A204.1 (cell line): ENCODE measurements at regions not wholly inside any gene's neighbourhood (a gene's known extent, or its start where the extent isn't known, plus 50 kb on each side); places are given as distances from the start of the nearest gene placed in this dataset.

Experiments used
- FAIRE-seq: peaks from 2 replicates; lab custom pipeline; 2012; peaks lifted over from hg19 to GRCh38; lab: Jason Lieb, UNC

DNA sequence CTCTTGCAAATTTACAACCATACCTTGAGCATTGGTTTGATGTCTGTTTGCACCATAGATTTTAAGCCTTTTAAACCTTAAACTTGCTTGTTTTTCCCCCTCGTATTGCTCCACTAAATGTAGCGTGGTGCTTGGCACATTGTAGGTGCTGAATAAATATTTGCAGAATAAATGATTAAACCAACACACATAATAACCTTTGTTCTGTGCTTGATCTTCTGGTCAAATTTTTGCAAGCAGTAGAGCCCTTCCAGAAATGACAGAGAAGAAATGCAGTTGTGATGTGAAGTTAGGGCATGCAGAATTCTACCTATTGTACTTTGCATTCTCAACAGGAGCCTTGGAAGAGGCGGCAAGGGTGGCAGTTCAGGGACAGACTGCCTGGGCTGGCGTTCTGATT lies 394.4 kb upstream of the TBX3 start:
- no peak for FAIRE-seq

DNA sequence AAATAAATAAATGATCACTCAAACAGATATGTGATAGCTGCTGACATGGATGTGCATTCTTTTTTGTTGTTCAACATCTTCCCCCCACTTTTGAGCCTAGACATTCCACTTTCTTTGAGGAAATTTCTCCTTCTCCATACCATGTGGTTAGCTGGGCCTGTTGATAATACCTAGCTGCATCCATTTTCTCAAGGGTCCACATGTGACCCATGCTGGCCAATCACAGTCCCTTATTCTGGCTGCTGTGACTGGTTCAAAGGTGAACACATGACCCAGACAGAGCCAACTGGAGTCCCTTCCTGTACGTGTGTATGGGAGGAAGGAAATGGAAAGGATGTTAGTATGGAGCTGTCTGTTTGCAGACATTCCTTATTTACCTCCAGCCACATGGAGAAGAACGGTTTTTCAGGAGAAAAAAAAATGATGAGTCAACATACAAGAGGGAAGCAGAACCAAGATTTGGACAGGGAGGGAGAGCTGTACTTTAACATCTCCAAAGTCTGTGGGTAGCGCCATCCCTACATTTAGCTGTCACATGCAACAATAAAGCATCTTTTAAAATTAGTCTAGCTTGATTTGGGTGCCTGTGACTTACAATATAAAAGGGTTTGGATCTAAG lies 391.7 kb upstream of the TBX3 start:
- no peak for FAIRE-seq

DNA sequence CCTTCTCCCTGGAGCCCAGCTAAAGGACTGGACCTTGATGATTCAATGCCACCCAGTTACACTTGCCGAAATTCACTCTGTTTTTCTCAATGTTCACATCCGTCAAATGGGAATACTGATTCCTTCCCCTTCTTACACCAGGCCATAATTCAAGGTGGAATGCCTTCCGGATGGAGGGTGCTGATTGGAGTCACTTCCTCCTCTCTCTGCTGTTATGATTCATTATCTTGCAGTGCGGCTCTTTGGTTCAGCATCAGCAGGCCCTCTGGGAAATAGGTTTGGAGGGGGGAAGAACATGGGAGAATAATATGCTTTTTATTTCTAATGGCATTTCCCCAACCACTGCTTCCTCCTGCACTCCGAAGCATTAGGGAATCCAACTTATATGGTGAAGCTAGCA lies 390.6 kb upstream of the TBX3 start:
- FAIRE-seq = no peak

DNA sequence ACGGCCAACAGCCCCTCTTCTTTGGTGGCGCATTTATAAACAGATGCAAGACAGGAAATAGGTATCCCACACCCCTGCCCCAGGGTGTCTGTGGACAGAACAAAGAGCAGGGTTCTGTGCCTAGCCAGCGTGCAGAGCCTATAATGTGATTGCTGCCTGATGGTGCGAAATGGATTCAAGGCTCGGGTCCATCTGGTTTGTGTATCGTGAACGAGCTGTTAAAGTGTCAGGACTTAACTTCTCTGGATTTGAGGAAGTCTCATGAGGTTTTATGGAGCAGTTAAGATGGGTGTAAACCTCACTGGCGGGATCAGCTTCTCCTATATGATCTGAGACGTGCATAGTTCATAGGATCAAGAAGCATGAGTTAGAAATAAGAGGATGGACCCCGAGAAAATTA lies 388.7 kb upstream of the TBX3 start:
- FAIRE-seq = no peak

DNA sequence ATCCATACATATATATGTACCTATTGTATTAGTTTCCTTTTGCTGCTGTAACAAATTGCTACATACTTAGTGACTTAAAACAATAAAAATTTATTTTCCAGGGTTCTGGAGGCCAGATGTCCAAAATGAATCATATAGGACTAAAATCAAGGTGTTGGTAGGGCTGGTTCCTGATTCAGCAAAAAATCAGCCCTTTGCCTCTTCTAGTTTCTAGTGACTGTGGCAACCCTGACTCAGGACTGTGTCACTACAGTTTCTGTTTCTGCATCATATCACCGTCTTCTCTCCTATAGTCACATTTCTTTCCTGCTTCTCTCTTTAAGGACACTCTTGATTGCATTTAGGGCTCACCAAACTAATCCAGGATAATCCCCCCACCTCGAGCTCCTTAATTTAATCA lies 386.3 kb upstream of the TBX3 start:
- FAIRE-seq = no peak

DNA sequence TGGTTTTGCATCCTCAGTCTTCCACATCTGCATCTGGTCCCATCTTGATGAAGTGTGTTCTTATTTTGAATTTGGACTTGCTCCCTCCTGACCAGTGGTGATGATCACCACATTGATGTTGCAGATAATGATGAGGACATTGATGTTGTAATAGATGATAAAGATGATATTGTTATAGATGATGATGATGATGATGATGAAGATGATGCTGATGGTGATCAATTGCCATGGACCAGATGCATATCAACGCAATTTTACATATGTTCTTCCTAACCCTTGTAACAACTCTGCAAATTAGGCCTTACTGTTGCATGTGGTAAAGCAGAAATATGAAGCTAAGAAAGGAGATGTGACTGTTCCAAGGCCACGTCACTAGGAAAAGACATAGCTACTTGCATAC lies 380.3 kb upstream of the TBX3 start:
- FAIRE-seq = no peak

DNA sequence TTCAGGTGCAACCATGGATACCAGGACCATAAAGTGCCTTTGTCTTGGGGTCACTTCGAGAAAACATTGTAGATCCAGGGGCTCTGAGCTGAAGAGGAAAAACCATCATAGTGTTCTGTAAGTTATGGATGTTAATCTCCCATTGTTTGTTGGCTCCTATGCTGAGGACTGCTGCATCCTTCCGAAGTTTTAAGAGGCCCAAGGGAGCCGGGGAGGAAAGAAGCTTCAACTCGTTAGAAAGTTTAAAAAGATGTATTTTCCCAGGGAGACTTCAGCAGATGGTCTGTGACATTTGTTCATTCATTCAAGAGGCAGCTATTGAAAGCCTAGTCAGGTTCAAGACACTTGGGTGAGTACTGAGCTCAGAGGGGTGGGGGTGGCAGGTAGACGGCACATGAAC lies 378.8 kb upstream of the TBX3 start:
- no peak for FAIRE-seq

DNA sequence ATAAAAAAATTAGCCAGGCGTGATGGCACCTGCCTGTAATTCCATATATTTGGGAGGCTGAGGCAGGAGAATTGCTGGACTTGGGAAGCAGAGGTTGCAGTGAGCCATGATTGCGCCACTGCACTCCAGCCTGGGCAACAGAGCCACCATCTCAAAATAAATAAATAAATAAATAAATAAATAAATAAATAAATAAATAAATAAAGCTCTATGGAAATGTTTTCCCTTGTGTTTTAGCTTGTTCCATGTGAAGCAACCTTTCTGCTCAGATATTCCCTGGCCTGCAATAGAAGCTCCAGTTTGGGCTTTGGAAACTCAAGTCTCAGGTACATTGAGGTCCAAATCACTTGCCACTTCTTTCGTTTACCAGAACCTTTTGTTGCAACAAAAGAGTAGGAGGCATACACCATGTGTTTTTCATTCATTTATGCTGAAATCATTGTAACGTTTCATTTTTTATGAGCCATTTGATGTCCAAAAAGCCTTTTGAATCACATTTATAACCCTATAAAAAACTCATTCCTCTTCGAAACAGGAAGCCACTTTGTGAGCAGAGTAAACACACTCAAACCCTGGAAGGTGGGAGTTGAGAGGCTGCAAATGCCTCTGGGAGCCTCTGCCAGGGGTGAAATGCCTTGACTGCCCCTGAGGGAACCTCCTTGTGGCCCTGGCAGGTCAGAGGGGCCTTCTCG lies 376.6 kb upstream of the TBX3 start:
- FAIRE-seq = no peak

DNA sequence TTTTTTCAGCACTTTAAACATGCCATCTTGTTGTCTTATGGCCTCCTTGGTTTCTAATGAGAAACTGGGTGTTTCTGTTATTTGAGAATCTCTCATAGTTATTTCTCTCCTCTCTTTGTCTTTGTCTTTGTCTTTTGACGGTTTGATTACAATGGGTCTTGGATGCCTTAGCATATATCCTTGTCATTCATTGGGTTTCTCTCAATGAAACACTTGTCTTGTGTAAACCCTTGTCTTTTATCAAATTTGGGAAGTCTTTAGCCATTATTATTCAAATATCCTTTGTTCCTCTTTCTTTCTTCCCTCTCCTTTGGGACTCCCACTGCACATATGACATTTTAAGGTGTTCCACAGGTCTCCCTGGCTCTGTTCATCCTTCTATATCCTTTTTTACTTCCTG lies 373.5 kb upstream of the TBX3 start:
- FAIRE-seq = no peak

DNA sequence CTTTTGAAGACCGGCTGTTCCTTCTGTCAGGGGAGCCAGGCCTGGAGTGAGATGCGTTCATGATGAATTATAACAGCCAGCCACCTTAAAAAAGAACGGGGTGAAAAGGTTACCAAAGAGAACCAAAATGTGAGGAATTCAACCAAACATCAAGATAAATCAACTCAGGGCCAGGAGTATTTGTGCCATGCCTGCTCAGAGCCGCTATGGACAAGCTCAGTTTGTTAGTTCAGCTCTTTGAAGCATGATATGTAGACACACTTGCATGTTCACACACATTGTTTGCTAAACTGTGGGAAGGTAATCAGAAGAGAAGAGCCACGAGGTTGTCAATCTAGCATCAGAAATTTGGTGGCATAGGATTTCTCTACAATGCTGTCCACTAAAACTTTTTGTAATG lies 367.4 kb upstream of the TBX3 start:
- no peak for FAIRE-seq

DNA sequence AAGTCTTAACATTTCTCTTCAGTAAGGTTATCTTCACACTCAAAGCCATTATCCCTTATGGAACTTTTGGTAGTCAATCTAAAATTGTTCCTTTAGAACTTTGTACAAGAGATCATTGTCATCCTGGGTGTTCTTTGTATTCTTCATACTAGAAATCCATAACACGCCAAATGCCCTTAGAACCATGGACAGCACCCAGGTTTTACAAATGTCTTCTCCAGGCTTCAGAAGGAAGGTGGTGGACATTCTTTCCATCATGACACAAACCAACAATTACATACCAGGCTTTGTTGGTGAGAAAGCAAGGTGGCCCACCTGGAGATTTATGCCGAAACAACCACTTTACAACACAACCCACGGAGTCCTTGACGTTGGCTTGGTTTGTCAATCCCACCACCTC lies 365.6 kb upstream of the TBX3 start:
- no peak for FAIRE-seq

DNA sequence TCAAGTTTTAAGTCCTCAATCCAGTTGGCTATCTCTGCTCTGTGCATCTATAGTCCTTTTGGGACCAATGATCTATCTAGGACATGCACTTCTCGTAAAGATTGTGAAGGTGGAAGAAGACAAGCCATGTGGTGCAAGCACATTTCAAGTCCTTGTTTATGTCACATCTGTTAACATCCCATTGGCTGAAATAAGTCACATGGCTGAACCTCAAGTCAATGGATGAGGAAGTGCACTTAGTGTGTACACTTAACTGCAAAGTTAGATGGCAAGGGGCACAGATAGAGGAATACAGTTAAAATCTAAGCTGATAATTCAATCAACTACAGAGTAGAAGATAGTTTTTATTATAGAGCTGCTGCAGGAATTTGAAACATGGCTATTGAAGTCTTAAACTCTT lies 362.8 kb upstream of the TBX3 start:
- FAIRE-seq = no peak

DNA sequence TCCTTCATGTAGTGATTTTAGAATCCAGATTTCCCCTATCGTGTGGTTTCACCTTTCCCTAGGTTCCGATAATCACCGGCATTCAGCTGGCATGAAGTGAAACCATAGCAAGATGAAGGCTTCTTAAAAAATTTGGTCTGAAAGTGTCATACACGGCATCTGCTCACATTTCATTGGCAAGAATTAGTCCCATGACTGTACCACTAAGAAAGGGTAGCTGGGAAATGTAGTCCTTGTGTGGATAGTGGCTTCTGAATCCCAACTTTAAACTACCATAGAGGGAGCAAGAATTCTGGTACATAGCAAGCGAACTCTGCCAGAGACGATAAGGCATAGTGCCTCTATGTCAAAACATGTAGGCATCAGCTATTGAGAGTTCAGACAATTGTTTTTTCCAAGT lies 360.1 kb upstream of the TBX3 start:
- FAIRE-seq = no peak

DNA sequence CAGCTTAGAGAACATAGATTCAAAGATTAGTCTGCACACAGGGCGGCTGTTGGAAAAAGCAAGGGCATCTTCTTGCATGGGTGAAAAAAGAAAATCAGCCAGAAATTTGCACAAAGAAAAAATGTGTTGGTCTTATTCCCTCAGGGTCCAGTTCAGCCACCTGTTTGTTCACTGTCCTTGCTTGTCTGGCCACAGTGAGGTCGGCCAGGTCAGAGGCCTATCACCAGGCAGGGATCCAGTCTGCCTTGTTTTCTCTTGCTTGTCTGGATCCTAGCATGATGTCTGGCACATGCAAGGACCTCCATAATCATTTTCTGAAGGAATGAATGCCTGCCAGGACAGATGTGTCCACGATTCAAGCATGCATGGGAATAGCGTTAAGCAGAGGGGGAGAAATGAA lies 359.1 kb upstream of the TBX3 start:
- FAIRE-seq = no peak

DNA sequence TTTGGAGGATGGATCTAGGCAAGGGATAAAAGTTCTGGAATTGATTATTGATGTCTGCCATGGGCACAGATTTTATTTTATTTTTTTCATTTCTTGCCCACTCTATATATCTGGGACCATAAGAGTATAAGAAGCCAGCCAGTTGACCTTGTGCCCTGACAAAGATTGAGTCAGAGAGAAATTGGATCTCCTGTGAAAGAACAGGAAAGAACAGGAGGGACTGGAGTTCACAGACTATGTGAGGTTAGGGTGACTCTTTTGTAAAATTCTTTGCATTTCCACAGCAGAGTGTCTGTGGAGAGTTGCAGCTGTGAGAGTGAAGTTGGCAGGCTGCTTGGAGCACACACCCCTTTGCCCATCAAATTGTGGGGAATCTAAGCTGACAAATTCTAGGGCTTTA lies 358.4 kb upstream of the TBX3 start:
- FAIRE-seq = no peak

DNA sequence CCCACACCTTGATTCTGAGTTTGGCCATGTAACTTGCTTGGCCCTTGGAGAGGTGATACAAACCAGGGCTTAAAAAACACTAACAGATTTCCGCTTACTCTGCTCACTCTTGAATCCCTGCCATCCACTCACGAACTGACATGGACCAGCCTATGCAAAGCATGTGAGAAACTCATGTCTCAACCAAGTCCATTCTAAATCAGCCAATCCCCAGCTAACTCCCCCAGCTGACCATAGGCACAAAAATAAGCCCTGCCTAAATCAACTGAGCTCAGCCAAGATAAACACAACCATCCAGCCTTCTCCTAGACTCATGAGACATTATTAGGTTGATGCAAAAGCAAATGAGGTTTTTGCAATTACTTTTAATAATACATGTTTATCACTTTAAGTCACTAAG lies 353.9 kb upstream of the TBX3 start:
- FAIRE-seq = no peak

DNA sequence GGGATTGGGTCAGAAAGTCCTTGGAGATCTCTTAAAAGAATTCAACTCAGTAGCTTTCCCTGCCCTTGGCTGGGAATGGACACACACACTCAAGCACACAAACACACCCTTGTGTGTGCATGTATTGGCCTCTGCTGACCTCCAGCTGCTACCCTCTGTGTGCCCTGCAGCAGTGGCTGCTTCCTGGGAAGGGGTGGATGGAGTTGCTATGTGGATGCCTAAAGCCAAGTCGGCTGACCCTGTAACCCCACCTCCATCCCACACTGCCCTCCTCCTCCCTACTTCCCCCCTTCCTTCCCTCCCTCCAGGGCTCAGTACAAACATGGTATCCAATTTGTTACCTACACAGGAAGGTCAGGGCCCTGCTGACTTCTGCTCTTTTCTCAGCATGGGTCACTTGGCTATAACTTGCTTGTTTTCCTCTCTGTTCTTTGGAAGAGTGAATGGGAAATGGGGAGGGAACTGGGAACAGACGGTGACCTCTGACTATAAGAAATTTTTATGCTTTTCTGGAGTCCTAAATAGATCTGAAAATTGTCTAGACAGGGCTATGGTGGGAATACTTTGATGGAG lies 351.6 kb upstream of the TBX3 start:
- FAIRE-seq = no peak

DNA sequence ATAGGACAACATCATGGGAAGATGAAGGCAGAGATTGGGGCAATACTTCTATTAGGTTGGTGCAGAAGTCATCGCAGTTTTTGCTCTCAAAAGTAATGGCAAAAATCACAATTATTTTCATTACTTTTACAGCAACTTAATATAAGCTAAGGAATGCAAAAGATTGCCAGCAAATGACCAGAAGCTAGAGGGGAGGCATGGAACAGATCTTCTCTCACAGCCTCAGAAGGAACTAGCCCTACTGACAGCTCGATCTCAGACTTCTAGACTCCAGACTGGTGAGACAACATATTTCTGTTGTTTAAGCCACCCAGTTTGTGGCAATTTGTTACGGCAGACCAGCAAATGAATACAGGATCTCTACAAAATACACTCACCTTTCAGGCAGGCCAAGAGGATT lies 348.5 kb upstream of the TBX3 start:
- no peak for FAIRE-seq

DNA sequence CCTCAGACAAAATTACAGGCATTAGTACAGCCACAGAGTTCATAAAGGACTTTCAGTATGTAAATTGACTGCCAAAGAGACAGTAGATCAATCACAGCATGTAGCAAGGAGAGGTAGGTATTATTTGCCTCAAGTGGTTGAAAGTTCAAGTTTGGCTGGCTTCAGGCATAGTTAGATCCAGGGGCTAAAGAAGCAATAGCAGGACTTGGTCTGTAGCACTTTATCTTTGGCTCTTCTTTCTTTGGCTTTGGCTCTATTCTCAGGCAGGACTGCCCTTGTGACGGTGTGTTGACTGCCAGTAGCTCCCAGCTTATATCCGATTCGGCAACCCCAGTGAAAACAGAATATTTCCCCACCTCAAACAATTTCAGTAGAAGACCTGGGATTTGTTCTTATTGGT lies 346.0 kb upstream of the TBX3 start:
- FAIRE-seq = no peak

DNA sequence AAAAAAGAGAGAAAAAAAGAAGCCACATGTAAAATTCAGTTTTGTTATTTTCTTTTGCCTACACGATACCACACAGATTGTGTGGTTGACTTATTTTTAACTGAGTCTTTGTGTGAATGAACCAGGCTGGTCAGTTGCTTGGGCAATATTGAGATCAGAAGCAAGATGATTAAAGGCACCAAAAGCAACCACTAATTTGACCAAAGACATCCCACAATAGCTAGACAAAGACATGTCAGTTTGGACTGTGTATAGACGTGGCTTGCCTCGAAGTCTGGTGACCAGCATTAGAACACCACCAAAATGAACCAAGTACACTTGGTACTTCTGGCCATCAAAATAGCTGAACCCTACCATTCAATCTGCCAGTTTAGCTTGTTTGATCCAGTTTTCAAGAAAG lies 340.6 kb upstream of the TBX3 start:
- no peak for FAIRE-seq

DNA sequence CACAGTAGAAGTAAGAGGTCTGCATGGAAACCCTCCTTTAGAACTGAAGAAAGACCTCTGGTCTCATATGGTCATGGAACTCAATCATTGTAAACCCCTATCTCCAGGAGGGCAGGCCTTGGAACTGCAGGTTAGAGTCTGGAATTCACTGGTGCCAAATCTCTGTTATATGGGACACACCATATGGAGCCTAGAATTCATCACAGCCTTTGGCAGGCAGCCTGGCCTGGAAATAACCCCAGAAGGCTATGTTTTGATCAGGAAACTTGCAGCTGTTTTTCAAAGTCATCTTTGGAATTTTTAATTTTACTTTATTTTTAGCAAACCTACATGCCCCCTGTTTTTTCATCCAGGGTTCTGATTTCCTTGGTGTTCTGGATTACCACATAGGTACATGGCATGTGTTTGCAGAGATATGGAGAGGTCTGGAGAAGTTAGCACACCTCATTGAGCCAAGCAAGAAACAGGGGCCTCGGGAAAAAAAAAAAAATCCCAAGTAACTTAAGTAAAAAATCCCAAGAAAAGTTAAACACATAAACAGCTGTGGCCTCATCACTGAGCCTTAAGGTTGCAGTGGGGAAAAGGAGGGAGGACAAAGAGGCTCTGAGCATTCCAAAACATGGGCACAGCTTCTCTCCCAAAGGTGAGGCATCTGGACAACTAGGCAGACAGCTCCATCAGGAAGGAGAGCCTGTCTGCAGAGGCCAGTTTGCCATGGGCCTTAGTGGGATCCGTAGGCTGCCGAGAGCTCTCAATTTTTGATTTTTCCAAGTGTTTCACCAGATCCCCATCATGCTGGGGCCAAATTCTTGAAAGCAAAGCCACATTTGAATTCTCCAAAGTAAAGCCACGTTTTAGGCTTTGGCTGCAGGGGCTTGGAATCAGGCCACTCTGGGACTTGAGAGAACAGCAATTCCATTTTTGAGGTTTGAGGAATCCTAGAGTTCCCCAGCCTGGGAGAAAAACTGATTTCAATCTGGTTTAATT lies 339.6 kb upstream of the TBX3 start:
- FAIRE-seq = no peak

DNA sequence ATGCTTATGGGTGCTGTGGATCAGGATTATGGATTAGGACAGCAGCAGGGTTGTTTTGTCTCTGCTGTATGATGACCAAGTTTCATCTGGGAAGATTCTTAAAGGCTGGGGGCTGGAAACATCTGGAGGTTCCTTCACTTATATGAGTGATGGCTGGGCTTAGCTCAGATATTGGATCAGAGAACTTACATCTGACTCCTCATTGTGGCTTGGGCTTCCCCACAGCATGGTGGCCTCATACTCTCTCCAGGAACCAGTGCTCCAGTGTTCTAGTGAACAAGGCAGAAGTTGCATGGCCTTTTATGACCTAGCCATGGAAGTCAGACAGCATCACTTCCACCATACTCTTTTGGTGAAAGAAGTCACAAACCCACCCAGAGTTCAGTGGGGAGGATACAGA lies 336.1 kb upstream of the TBX3 start:
- no peak for FAIRE-seq

DNA sequence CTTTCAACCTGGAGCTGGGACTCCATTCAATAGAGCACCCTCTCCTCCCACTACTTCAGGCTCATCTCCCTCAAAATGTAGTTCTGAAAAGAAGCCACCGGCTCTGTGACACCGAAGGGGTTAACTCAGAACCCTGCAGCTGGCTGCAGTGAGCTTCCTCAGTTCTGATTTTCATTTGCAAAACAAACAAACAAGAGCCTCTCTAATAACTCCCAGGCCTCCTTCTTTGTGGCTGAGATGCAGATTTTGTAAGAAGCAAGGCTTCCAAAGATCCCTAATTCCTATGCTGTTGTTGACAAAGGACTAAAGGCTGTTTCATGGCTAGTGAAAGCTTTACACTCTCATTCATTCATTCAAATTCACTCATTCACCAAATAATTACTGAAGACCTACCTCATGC lies 333.4 kb upstream of the TBX3 start:
- FAIRE-seq = no peak
